Erythroblast (primary cell): ENCODE measurements at regions not wholly inside any gene's neighbourhood (a gene's known extent, or its start where the extent isn't known, plus 50 kb on each side); places are given as distances from the start of the nearest gene placed in this dataset.
A peak's percentile ranks its signal among the peaks of the same experiment; 100 is the strongest.

ENCODE experiments used
- DNase-seq, 2 experiments: peaks; one replicate each; lab custom pipeline; 2025; lab: John Stamatoyannopoulos, UW
- GATA1 ChIP-seq: IDR thresholded peaks from 2 replicates; pipeline ENCODE4 v1.6.1; 2011; ENCODE audit warnings: low read depth, mild to moderate bottlenecking, control low read depth, low read length, moderate library complexity
- POLR2A ChIP-seq: IDR thresholded peaks from 2 replicates; pipeline ENCODE4 v1.6.1; 2011; ENCODE audit warnings: mild to moderate bottlenecking, low read length

GRCh38 chr2:138116456-138116855, 152.2 kb downstream of the HNMT start:
- no peak for TF ChIP-seq GATA1
- no peak for TF ChIP-seq POLR2A
- DNase-seq: no peak

GRCh38 chr2:138121666-138122661, 157.7 kb downstream of the HNMT start:
- no peak for TF ChIP-seq GATA1
- TF ChIP-seq POLR2A: no peak
- DNase-seq: peak; percentile 20 to 66

- peak in 1 of 2 experiments; percentile 55 for DNase-seq
- TF ChIP-seq POLR2A (no peak), GATA1 (no peak)
These were observed 158.6 kb downstream of the HNMT start for GRCh38 chr2:138122891-138123290.

GRCh38 chr2:138123741-138124140, 159.5 kb downstream of the HNMT start:
- no peak for DNase-seq
- no peak for TF ChIP-seq GATA1
- TF ChIP-seq POLR2A: no peak

GRCh38 chr2:138124521-138124920, 160.2 kb downstream of the HNMT start:
- no peak for DNase-seq
- TF ChIP-seq GATA1 (no peak), POLR2A (no peak)

- no peak for DNase-seq
- TF ChIP-seq POLR2A: no peak
- TF ChIP-seq GATA1: no peak
These were observed 161.3 kb downstream of the HNMT start for GRCh38 chr2:138125306-138126288.

GRCh38 chr2:138132108-138132507, 167.8 kb downstream of the HNMT start:
- no peak for TF ChIP-seq POLR2A
- TF ChIP-seq GATA1: no peak
- no peak for DNase-seq

GRCh38 chr2:138137949-138138348, 173.7 kb downstream of the HNMT start:
- TF ChIP-seq POLR2A: no peak
- no peak for TF ChIP-seq GATA1
- peak; percentile 19 to 69 for DNase-seq

GRCh38 chr2:138147796-138148195, 183.5 kb downstream of the HNMT start:
- DNase-seq: no peak
- TF ChIP-seq POLR2A (no peak), GATA1 (no peak)

GRCh38 chr2:138155304-138155703, 191.0 kb downstream of the HNMT start:
- DNase-seq: no peak
- TF ChIP-seq POLR2A: no peak
- no peak for TF ChIP-seq GATA1

- DNase-seq: no peak
- no peak for TF ChIP-seq POLR2A
- TF ChIP-seq GATA1: no peak
These were observed 193.1 kb downstream of the HNMT start for GRCh38 chr2:138157372-138157771.

- TF ChIP-seq POLR2A: no peak
- no peak for DNase-seq
These were observed 206.2 kb downstream of the HNMT start for GRCh38 chr2:138170485-138170884.

- no peak for TF ChIP-seq POLR2A
- TF ChIP-seq GATA1: no peak
- no peak for DNase-seq
These were observed 207.0 kb downstream of the HNMT start for GRCh38 chr2:138171244-138171643.
